Gastroesophageal sphincter (tissue), 4 donors: ENCODE measurements at regions not wholly inside any gene's neighbourhood (a gene's known extent, or its start where the extent isn't known, plus 50 kb on each side); places are given as distances from the start of the nearest gene placed in this dataset.

Experiments
- ATAC-seq: fragments of 150-250 bp; one replicate; pipeline ENCODE4 v1.9.1; 2016; ENCODE audit warnings: mild to moderate bottlenecking, moderate library complexity
- H3K27ac ChIP-seq, 4 donors: fragments of 200-600 bp; sonication (generic) in 3 of 4; 1 replicate in 3 of 4; 2 replicates in 1 of 4; pipeline ENCODE4 v1.5.1; 2016 to 2019
- H3K27me3 ChIP-seq: fragments of 200-600 bp; sonication (generic); one replicate; pipeline ENCODE4 v1.5.1; 2019
- H3K36me3 ChIP-seq, 2 donors: fragments of 200-600 bp; sonication (generic); one replicate each; pipeline ENCODE4 v1.5.1; 2019; ENCODE audit warnings: control low read depth in 1 of 2
- H3K4me1 ChIP-seq, 3 donors: fragments of 200-600 bp; sonication (generic); 1 replicate in 2 of 3; 2 replicates in 1 of 3; pipeline ENCODE4 v1.5.1; 2016 to 2019; ENCODE audit warnings: control low read depth in 2 of 3
- H3K4me3 ChIP-seq, 2 donors: fragments of 200-600 bp; sonication (generic); one replicate each; pipeline ENCODE4 v1.5.1; 2019; ENCODE audit warnings: mild to moderate bottlenecking in 1 of 2, moderate library complexity in 1 of 2
- H3K9me3 ChIP-seq, 3 donors: fragments of 200-600 bp; sonication (generic); one replicate each; pipeline ENCODE4 v1.5.1; 2017 to 2019; ENCODE audit warnings: control low read depth in 2 of 3
- EP300 ChIP-seq: sonication (generic); formaldehyde crosslinking; IDR thresholded peaks from one replicate; pipeline ENCODE4 v1.6.1; 2017; ENCODE audit warnings: antibody characterized with exemption, mild to moderate bottlenecking
- POLR2A ChIP-seq, 2 donors: fragments of 450-650 bp; IDR thresholded peaks; one replicate each; pipeline ENCODE4 v1.6.1; 2017; ENCODE audit warnings: antibody characterized with exemption in 2 of 2, mild to moderate bottlenecking in 2 of 2, moderate library complexity in 1 of 2
- POLR2AphosphoS5 ChIP-seq: sonication (generic); formaldehyde crosslinking; IDR thresholded peaks from one replicate; pipeline ENCODE4 v1.6.1; 2017; ENCODE audit warnings: antibody characterized with exemption
- WGBS, 2 donors: methylation state at CpG; one replicate each; pipeline ENCODE4 v1.1.5; 2018; ENCODE audit warnings: low coverage in 1 of 2; 5-methylcytosine and 5-hydroxymethylcytosine counted together
- TF ChIP-seq, protein P1 (sequence below), 4 experiments: fragments of 200-600 bp in 2 of 4; fragments of 450-650 bp in 2 of 4; sonication (generic) in 1 of 4; IDR thresholded peaks; one replicate each; pipeline ENCODE4 v1.5.1; 2017 to 2019; ENCODE audit warnings: antibody characterized with exemption in 4 of 4, mild to moderate bottlenecking in 2 of 4, moderate library complexity in 2 of 4

DNA sequence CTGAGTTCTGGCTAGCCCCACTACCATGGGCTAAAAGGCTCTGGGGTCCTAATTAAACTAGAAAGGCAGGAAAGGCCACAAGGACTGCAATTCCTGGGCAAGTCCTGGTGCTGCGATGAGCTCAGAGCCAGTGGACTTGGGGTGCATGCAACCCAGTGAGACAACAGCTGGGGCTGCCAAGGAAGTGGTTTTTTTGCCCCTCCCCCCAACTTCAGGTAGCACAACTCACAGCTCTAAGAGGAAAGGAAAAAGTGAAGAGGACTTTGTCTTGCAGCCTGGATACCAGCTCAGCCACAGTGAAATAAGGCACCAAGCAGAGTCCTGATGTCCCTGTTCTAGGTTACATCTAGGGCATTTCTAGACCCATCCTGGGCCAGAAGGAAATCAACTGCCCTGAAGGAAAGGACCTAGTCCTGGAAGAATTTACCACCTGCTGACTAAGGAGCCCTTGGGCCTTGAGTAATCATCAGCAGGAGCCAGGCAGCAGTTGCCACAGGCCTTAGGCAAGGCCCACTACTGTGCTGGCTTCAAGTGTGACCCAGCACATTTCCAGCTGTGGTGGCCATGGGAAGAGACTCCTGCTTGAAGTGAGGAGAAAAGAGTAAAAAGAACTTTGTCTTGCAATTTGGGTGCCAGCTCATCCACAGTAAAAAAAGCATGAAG is 358.4 kb downstream of the BTBD3 start:
- H3K27ac ChIP-seq = no peak overlapping the region
- no CpG with 5 or more reads among the region's 1 CpG for WGBS, 2 donors
- H3K9me3 ChIP-seq = peaks cover 0 to 5% (median 0%) of the 10 kb centered on the region in 3 donors
- H3K27me3 ChIP-seq = no peaks in the 10 kb centered on the region
- no peaks in the 10 kb centered on the region for H3K36me3 ChIP-seq
- H3K4me3 ChIP-seq = no peak overlapping the region
- H3K4me1 ChIP-seq = no peaks in the 10 kb centered on the region
- TF ChIP-seq POLR2AphosphoS5 (no peak), EP300 (no peak), POLR2A (IDR thresholded peaks at IDR 0.05) (no peak)
- TF ChIP-seq, protein P1, sequence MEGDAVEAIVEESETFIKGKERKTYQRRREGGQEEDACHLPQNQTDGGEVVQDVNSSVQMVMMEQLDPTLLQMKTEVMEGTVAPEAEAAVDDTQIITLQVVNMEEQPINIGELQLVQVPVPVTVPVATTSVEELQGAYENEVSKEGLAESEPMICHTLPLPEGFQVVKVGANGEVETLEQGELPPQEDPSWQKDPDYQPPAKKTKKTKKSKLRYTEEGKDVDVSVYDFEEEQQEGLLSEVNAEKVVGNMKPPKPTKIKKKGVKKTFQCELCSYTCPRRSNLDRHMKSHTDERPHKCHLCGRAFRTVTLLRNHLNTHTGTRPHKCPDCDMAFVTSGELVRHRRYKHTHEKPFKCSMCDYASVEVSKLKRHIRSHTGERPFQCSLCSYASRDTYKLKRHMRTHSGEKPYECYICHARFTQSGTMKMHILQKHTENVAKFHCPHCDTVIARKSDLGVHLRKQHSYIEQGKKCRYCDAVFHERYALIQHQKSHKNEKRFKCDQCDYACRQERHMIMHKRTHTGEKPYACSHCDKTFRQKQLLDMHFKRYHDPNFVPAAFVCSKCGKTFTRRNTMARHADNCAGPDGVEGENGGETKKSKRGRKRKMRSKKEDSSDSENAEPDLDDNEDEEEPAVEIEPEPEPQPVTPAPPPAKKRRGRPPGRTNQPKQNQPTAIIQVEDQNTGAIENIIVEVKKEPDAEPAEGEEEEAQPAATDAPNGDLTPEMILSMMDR (IDR thresholded peaks at IDR 0.05) = no peak
- no peak for ATAC-seq

DNA sequence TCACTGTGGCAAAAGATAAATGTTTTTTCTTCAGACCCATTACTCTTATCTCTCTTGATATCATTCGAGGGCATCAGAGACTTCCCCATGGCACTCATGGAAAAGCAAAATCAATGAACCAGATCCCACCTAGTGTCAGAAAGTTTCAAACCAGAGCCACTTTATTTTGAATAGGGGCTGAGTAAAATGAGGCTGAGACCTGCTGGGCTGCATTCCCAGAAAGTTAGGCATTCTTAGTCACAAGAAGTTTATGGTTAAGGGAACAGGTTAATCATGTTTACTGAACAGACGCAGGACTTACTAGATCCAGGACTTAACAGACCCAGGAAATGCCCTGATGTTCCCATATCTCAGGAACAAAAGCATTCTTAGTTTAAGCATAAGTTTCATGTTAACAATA is 369.9 kb downstream of the BTBD3 start:
- no peak overlapping the region for H3K4me3 ChIP-seq
- TF ChIP-seq POLR2AphosphoS5 = peak; percentile 16
- no peak for TF ChIP-seq EP300
- 61 to 100% methylated on average over 1 to 2 of the region's 2 CpGs for WGBS, 2 donors
- no peaks in the 10 kb centered on the region for H3K36me3 ChIP-seq
- no peak for ATAC-seq
- H3K27ac ChIP-seq = no peak overlapping the region
- peaks cover 0 to 8% (median 0%) of the 10 kb centered on the region in 3 donors for H3K9me3 ChIP-seq
- no peaks in the 10 kb centered on the region for H3K27me3 ChIP-seq
- no peaks in the 10 kb centered on the region for H3K4me1 ChIP-seq

DNA sequence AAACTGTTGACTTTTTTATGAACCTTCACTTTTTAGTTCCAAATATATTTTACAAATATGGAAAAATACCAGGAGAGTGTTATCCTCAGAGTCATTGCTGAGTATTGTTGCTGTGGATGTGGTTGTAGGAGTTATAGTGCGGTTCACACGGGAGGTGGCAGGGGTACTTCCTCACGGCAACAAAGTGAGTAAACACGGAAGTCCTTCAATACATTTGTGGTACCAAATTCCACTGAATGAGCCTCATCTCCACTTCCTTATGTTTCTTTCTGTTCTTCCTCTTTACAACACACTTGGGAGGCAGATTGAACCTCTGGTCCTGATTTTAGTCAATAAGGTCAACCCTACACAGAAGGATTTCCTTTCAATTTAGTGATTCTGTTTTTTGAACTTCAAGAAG is 371.8 kb downstream of the BTBD3 start:
- H3K27ac ChIP-seq = no peak overlapping the region
- H3K9me3 ChIP-seq = peaks cover 0 to 10% (median 0%) of the 10 kb centered on the region in 3 donors
- H3K27me3 ChIP-seq = no peaks in the 10 kb centered on the region
- WGBS, 2 donors = 72 to 100% methylated on average over 3 to 4 of the region's 4 CpGs
- no peaks in the 10 kb centered on the region for H3K4me1 ChIP-seq
- H3K36me3 ChIP-seq = no peaks in the 10 kb centered on the region
- TF ChIP-seq, protein P1 (IDR thresholded peaks at IDR 0.05) = no peak
- TF ChIP-seq POLR2A (IDR thresholded peaks at IDR 0.05) (no peak), EP300 (no peak), POLR2AphosphoS5 (no peak)
- ATAC-seq = no peak
- H3K4me3 ChIP-seq = no peak overlapping the region

DNA sequence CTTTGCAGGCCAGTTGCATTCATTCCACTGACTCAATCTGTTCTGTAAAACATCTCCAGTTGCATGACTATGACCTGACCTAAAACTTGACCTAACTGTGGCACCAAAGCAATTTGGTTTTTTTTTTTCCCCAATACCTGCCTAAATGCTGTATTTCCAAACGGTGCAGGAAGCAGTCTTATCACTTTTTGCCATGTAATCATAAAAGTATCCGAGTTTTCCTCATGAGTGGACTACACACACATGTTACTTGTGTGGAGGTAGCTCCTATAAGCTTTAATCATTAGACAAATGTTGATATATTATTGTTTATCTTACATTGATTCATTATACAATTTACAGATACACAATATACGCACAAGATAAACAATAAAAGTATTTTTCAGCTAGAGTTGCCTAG is 373.7 kb downstream of the BTBD3 start:
- WGBS, 2 donors = 48 to 62% methylated on average over 3 of the region's 3 CpGs
- Histone ChIP-seq H3K4me1 (no peaks in the 10 kb centered on the region), H3K9me3 (peaks cover 0 to 13% (median 0%) of the 10 kb centered on the region in 3 donors), H3K27me3 (no peaks in the 10 kb centered on the region), H3K4me3 (no peak overlapping the region), H3K36me3 (no peaks in the 10 kb centered on the region), H3K27ac (no peak overlapping the region)
- TF ChIP-seq EP300 = no peak
- TF ChIP-seq POLR2A (IDR thresholded peaks at IDR 0.05) = no peak
- TF ChIP-seq, protein P1 (IDR thresholded peaks at IDR 0.05) = no peak
- TF ChIP-seq POLR2AphosphoS5 = no peak
- ATAC-seq = no peak

DNA sequence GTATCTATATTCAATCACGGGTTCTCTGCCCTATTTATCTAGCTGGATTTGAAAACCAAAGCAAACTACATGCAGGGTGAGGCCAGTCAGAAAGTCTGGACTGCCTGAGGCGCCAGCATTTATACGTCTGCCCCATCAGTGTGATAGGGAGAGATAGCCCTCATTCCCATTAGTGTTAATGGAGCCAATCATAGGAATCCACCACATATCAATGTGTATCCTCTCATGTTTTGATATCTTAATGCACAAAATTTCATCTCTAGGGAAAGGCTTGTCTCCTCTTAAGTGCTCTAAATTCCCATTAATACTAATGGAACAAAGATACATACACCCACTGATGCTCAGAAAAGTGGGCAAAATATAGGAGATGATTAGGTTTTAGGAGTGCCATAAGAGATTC is 376.2 kb downstream of the BTBD3 start:
- WGBS, 2 donors = 73 to 88% methylated on average over 3 of the region's 3 CpGs
- Histone ChIP-seq H3K36me3 (no peaks in the 10 kb centered on the region), H3K9me3 (peaks cover 0 to 27% (median 0%) of the 10 kb centered on the region in 3 donors), H3K4me1 (no peaks in the 10 kb centered on the region), H3K27me3 (no peaks in the 10 kb centered on the region), H3K4me3 (no peak overlapping the region), H3K27ac (no peak overlapping the region)
- TF ChIP-seq POLR2AphosphoS5 (no peak), POLR2A (IDR thresholded peaks at IDR 0.05) (no peak)
- no peak for ATAC-seq

DNA sequence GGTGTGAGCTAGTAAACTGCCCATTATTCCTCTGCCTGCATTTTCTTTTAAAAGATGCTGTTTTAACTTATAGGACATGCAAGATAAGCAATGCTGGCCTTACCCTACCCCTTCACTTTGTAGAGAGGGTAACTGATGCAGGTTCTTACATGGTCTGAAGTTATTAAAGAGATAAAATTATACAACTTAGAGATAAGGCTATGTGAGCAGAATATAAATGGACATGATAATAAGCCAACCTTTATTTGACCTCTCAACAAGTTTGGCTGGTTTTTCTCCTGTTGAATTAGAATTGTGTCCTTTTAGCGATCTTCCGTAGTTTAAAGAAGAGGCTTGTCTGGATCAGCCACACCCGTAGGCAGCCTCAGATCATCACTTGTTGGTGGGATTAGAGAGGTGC is 377.0 kb downstream of the BTBD3 start:
- Histone ChIP-seq H3K27ac (no peak overlapping the region), H3K36me3 (no peaks in the 10 kb centered on the region), H3K4me1 (no peaks in the 10 kb centered on the region), H3K9me3 (peaks cover 0 to 30% (median 0%) of the 10 kb centered on the region in 3 donors), H3K27me3 (no peaks in the 10 kb centered on the region), H3K4me3 (no peak overlapping the region)
- TF ChIP-seq, protein P1 (IDR thresholded peaks at IDR 0.05) = no peak
- no peak for TF ChIP-seq EP300
- no peak for TF ChIP-seq POLR2A (IDR thresholded peaks at IDR 0.05)
- TF ChIP-seq POLR2AphosphoS5 = no peak
- WGBS, 2 donors = 74 to 100% methylated on average over 2 to 3 of the region's 3 CpGs
- ATAC-seq = no peak
